GM12873 (cell line): ENCODE measurements at regions not wholly inside any gene's neighbourhood (a gene's known extent, or its start where the extent isn't known, plus 50 kb on each side); places are given as distances from the start of the nearest gene placed in this dataset.

ENCODE experiments used
- TF ChIP-seq, protein P1 (sequence below): IDR thresholded peaks from 2 replicates; pipeline ENCODE4 v1.5.1; 2012; ENCODE audit warnings: low read depth, mild to moderate bottlenecking, moderate library complexity, low read length, control low read depth; ENCODE audit not compliant: insufficient read depth; ENCODE audit errors: missing control alignments

GRCh38 chr5:19369561-19369960 is 618.4 kb downstream of the CDH18 start:
- TF ChIP-seq, protein P1, sequence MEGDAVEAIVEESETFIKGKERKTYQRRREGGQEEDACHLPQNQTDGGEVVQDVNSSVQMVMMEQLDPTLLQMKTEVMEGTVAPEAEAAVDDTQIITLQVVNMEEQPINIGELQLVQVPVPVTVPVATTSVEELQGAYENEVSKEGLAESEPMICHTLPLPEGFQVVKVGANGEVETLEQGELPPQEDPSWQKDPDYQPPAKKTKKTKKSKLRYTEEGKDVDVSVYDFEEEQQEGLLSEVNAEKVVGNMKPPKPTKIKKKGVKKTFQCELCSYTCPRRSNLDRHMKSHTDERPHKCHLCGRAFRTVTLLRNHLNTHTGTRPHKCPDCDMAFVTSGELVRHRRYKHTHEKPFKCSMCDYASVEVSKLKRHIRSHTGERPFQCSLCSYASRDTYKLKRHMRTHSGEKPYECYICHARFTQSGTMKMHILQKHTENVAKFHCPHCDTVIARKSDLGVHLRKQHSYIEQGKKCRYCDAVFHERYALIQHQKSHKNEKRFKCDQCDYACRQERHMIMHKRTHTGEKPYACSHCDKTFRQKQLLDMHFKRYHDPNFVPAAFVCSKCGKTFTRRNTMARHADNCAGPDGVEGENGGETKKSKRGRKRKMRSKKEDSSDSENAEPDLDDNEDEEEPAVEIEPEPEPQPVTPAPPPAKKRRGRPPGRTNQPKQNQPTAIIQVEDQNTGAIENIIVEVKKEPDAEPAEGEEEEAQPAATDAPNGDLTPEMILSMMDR: no peak

- TF ChIP-seq, protein P1: no peak
These were observed 617.2 kb downstream of the CDH18 start for GRCh38 chr5:19370655-19371386.

- TF ChIP-seq, protein P1: no peak
These were observed 599.6 kb downstream of the CDH18 start for GRCh38 chr5:19388391-19388790.

GRCh38 chr5:19401032-19401431 is 587.0 kb downstream of the CDH18 start:
- TF ChIP-seq, protein P1: no peak

- TF ChIP-seq, protein P1: no peak
These were observed 581.2 kb downstream of the CDH18 start for GRCh38 chr5:19406576-19407365.

- TF ChIP-seq, protein P1: no peak
These were observed 579.9 kb downstream of the CDH18 start for GRCh38 chr5:19408149-19408548.

DNA sequence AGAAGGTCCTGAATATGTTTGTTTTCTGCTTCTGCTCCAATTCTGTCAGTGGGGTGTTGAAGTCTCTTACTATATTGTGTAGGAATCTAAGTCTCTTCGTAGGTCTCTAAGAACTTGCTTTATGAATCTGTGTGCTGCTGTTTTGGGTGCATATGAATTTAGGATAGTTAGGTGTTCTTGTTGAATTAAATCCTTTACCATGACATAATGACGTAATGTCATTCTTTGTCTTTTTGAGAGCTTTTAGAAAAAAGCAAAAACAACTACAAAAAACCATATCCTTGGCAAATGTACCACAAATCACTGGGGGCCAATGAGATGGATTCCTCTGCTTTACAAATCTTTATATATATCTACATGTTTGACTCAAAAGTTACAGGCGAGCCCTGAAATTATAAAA is 576.1 kb downstream of the CDH18 start:
- TF ChIP-seq, protein P1: no peak
